K562 (cell line): ENCODE measurements at regions not wholly inside any gene's neighbourhood (a gene's known extent, or its start where the extent isn't known, plus 50 kb on each side); places are given as distances from the start of the nearest gene placed in this dataset.

Experiments
- ATAC-seq: fragments of 200-7000 bp; cut with Tn5 transposase; 3 replicates; pipeline ENCODE4 v1.9.1; 2020; ENCODE audit warnings: moderate library complexity
- BruUV-seq: library from RNA; stranded (reverse); fragments of 400-500 nt; replicated peaks from 2 replicates; lab custom pipeline; 2021; lab: Mats Ljungman, UMichigan
- CTCF ChIA-PET: fragments of 300-600 bp; formaldehyde crosslinking; extraction: SDS; loops from one replicate; lab custom pipeline; 2021; ENCODE audit warnings: low intra/inter-chr PET ratio; lab: Yijun Ruan, JAX
- POLR2A ChIA-PET: fragments of 300-600, 350-650 bp; sonication (Branson Sonifier 250); formaldehyde crosslinking; extraction: SDS; loops from one replicate; lab custom pipeline; 2021; ENCODE audit warnings: antibody characterized with exemption, inconsistent platforms; lab: Yijun Ruan, JAX
- DNase-seq, 4 experiments: peaks; one replicate each; pipeline versions ENCODE4 v3.0.0 to v3.0.0-alpha.2; 2011 to 2018; ENCODE audit warnings: low spot score in 3 of 4, mixed read lengths in 3 of 4; ENCODE audit errors: extremely low read depth in 1 of 4
- FAIRE-seq: peaks from 2 replicates; lab custom pipeline; 2011; peaks lifted over from hg19 to GRCh38; lab: Jason Lieb, UNC
- H2AFZ ChIP-seq: 2 replicates; pipeline ENCODE4 v1.6.0; 2011; ENCODE audit warnings: low read depth, low read length, control low read depth, inconsistent platforms
- H3K27ac ChIP-seq: fragments of 200-600 bp; 3 replicates; pipeline ENCODE4 v1.8.0; 2011; ENCODE audit warnings: low read depth, mild to moderate bottlenecking, control low read depth, inconsistent platforms, low read length, moderate library complexity, mixed read lengths; ENCODE audit errors: extremely low read depth
- H3K27me3 ChIP-seq, 2 experiments: fragments of 300-600 bp in 1 of 2; 2 replicates in 1 of 2; 3 replicates in 1 of 2; pipeline versions ENCODE4 v1.6.0 to v1.8.0; 2011; ENCODE audit warnings: inconsistent platforms in 2 of 2, low read length in 2 of 2, mild to moderate bottlenecking in 1 of 2, mixed read lengths in 1 of 2, moderate library complexity in 1 of 2; ENCODE audit not compliant: control insufficient read depth in 2 of 2, insufficient read depth in 2 of 2
- H3K36me3 ChIP-seq: fragments of 300-600 bp; 3 replicates; pipeline ENCODE4 v1.8.0; 2011; ENCODE audit warnings: mild to moderate bottlenecking, low read length, inconsistent platforms; ENCODE audit not compliant: control insufficient read depth, insufficient read depth
- H3K4me1 ChIP-seq, 2 experiments: fragments of 200-600 bp in 1 of 2; replicated peaks in 1 of 2; 2 replicates in 1 of 2; 3 replicates in 1 of 2; pipeline versions ENCODE4 v1.5.1 to v1.8.0; 2011; ENCODE audit warnings: inconsistent platforms in 2 of 2, low read length in 2 of 2, mild to moderate bottlenecking in 1 of 2, mixed read lengths in 1 of 2, moderate library complexity in 1 of 2; ENCODE audit not compliant: control insufficient read depth in 2 of 2, insufficient read depth in 2 of 2
- H3K4me2 ChIP-seq: 2 replicates; pipeline ENCODE4 v1.6.1; 2011; ENCODE audit warnings: low read length, control low read depth, inconsistent platforms, mixed read lengths; ENCODE audit not compliant: insufficient read depth
- H3K4me3 ChIP-seq: fragments of 200-600 bp; sonication (generic), shearing (Covaris generic); 2 replicates; pipeline ENCODE4 v1.5.1; 2016; ENCODE audit warnings: control low read depth, inconsistent platforms
- H3K79me2 ChIP-seq: fragments of 200-600 bp; 3 replicates; pipeline ENCODE4 v1.8.0; 2011; ENCODE audit warnings: low read length, inconsistent platforms; ENCODE audit not compliant: control insufficient read depth, insufficient read depth
- H3K9ac ChIP-seq, 2 experiments: 2 replicates each; pipeline versions ENCODE4 v1.6.0 to v1.6.1; 2011; ENCODE audit warnings: low read depth in 2 of 2, low read length in 2 of 2, control low read depth in 1 of 2, inconsistent platforms in 1 of 2, mild to moderate bottlenecking in 1 of 2, mixed read lengths in 1 of 2; ENCODE audit not compliant: insufficient read depth in 1 of 2
- H3K9me1 ChIP-seq: one replicate; pipeline ENCODE4 v1.6.0; 2011; ENCODE audit warnings: inconsistent platforms, mild to moderate bottlenecking, low read length, moderate library complexity; ENCODE audit not compliant: control insufficient read depth, insufficient read depth
- H3K9me3 ChIP-seq: replicated peaks from 2 replicates; pipeline ENCODE4 v1.5.1; 2011; ENCODE audit warnings: low read depth, low read length, inconsistent platforms; ENCODE audit not compliant: control insufficient read depth, insufficient read depth
- H4K20me1 ChIP-seq: replicated peaks from 2 replicates; pipeline ENCODE4 v1.6.1; 2011; ENCODE audit warnings: low read length, inconsistent platforms, mixed read lengths; ENCODE audit not compliant: control insufficient read depth, insufficient read depth
- CBX1 ChIP-seq: sonication (generic); IDR thresholded peaks from 2 replicates; pipeline ENCODE4 v1.6.1; 2016; ENCODE audit warnings: antibody characterized with exemption, low read depth, mild to moderate bottlenecking
- ILF3 ChIP-seq: fragments of 450-650 bp; IDR thresholded peaks from 2 replicates; pipeline ENCODE4 v1.6.1; 2018; ENCODE audit warnings: antibody characterized with exemption, mild to moderate bottlenecking, moderate library complexity, borderline replicate concordance
- NELFE ChIP-seq: IDR thresholded peaks from 2 replicates; pipeline ENCODE4 v1.6.1; 2011; ENCODE audit warnings: mild to moderate bottlenecking; ENCODE audit not compliant: insufficient read depth, insufficient read length
- PHB2 ChIP-seq: fragments of 450-650 bp; IDR thresholded peaks from 2 replicates; pipeline ENCODE4 v1.6.1; 2017; ENCODE audit warnings: low read depth
- PTBP1 ChIP-seq: fragments of 200-400 bp; formaldehyde crosslinking; IDR thresholded peaks from 2 replicates; pipeline ENCODE4 v1.6.1; 2017; ENCODE audit warnings: low read depth, low read length
- RNF2 ChIP-seq: sonication (generic); IDR thresholded peaks from 2 replicates; pipeline ENCODE4 v1.6.1; 2016
- ZC3H11A ChIP-seq: IDR thresholded peaks from 2 replicates; pipeline ENCODE4 v1.6.1; 2012; ENCODE audit warnings: low read depth, low read length, improper control_type of control experiment
- ZNF780A ChIP-seq: fragments of 250-450 bp; sonication (Bioruptor Pico); IDR thresholded peaks from 2 replicates; pipeline ENCODE4 v1.5.0; 2021; ENCODE audit warnings: mild to moderate bottlenecking
- ZZZ3 ChIP-seq: fragments of 450-650 bp; IDR thresholded peaks from 2 replicates; pipeline ENCODE4 v1.6.1; 2016; ENCODE audit warnings: antibody characterized with exemption, mild to moderate bottlenecking, moderate library complexity
- WGBS: fragments of 100-300 bp; shearing (Covaris generic); methylation state at CpG from one replicate; pipeline ENCODE4 v1.1.6; 2016; ENCODE audit warnings: low coverage, mixed read lengths; ENCODE audit not compliant: insufficient coverage; ENCODE audit errors: missing lambda C conversion rate; 5-methylcytosine and 5-hydroxymethylcytosine counted together
- in situ Hi-C: fragments of 300-500 bp; cut with MboI; formaldehyde crosslinking; loops from 4 replicates; pipeline ENCODE4 v1.15.0; 2018; ENCODE audit warnings: inconsistent platforms, mixed read lengths
- intact Hi-C: fragments of 100-400 bp; cut with micrococcal nuclease; formaldehyde crosslinking; loops from 2 replicates; pipeline ENCODE4 v1.14.2; 2022

- CTCF ChIA-PET = no interaction called here
- WGBS = 0% methylated on average over 7 of the region's 7 CpGs
- in situ Hi-C loops = no loop called here
- FAIRE-seq = no peak
- no peaks in the 10 kb centered on the region for H3K9me3 ChIP-seq
- H3K36me3 ChIP-seq = no peaks in the 10 kb centered on the region
- no peak overlapping the region for H2AFZ ChIP-seq
- H3K27ac ChIP-seq = no peak overlapping the region
- intact Hi-C loops = no loop called here
- H3K9ac ChIP-seq = no peak overlapping the region
- no peaks in the 10 kb centered on the region for H3K9me1 ChIP-seq
- no peak overlapping the region for H3K4me3 ChIP-seq
- no peaks in the 10 kb centered on the region for H3K79me2 ChIP-seq
- ATAC-seq = no peak
- H3K27me3 ChIP-seq = no peaks in the 10 kb centered on the region
- TF ChIP-seq ZZZ3 (no peak), PTBP1 (no peak), ZC3H11A (no peak), ZNF780A (CRISPR knock-in tag) (no peak), CBX1 (no peak), RNF2 (no peak), NELFE (no peak), PHB2 (no peak), ILF3 (no peak)
- no peak overlapping the region for H3K4me2 ChIP-seq
- no TSS peak for BruUV-seq
- POLR2A ChIA-PET = interaction anchor here (1.5 kb wide), 1 partner anchor 15 kb away, joined by 4 read pairs; no protein-coding TSS in a partner anchor
- H3K4me1 ChIP-seq = no peaks in the 10 kb centered on the region
- no peaks in the 10 kb centered on the region for H4K20me1 ChIP-seq
- no peak for DNase-seq
Measured at GRCh38 chr2:23124214-23124750, 260.7 kb upstream of the KLHL29 start.
